ENCODE measurements at regions not wholly inside any gene's neighbourhood (a gene's known extent, or its start where the extent isn't known, plus 50 kb on each side); places are given as distances from the start of the nearest gene placed in this dataset.
"Not testable (repeated sequence)": the region's sequence is repeated elsewhere in the genome, so short reads cannot be mapped to it uniquely, and the experiment has no call there.

DNA sequence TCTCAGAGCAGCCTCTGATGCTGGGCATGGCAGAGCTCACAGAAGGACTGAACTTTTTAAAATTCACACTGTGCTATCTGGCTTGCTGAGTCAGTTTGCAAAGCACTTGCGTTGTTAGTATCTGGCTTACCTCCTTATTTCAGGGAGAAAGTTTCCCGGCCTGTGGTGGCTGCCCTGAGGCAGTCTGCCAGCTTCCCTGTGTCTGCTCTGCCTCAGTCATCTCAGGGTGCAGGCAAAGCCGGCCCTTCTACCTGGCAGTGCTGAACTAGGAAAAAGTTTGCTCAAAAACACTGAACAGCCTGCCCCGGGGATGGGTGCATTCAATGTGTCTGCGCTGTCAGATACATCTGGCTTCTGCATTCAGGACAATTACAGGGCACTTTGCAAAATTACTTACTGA is 90.2 kb upstream of the UXS1 start:
- Mint-ChIP-seq H3K36me3 (ENCODE audit: insufficient read depth in 1 of 3, low read depth in 3 of 3) (no peaks in the 10 kb centered on the region; a peak in 1 of 7 replicates), H3K27me3 (ENCODE audit: low read depth) (peaks cover 4% of the 10 kb centered on the region), H3K4me3 (no peak overlapping the region), H3K4me1 (peaks cover 16 to 21% of the 10 kb centered on the region in 2 experiments), H3K27ac (no peak overlapping the region), H3K9me3 (no peaks in the 10 kb centered on the region; a peak in 1 of 5 replicates)
- Histone ChIP-seq H3K56ac (ENCODE audit: insufficient read length, low read depth, low read length) (no peak overlapping the region), H2AK5ac (ENCODE audit: insufficient read length, low read length) (no peak overlapping the region), H3K27ac (ENCODE audit: insufficient read length, low read depth, low read length) (no peak overlapping the region), H3K4me2 (ENCODE audit: insufficient read depth, insufficient read length, low read length) (no peak overlapping the region), H3K4me1 (ENCODE audit: insufficient read depth, low read length) (no peaks in the 10 kb centered on the region), H2BK120ac (ENCODE audit: low read depth, low read length, poor library complexity, severe bottlenecking) (no peak overlapping the region), H2BK20ac (ENCODE audit: low read depth, low read length, poor library complexity, severe bottlenecking) (no peak overlapping the region), H3K23ac (ENCODE audit: insufficient read length, low read depth, low read length) (no peak overlapping the region), H4K5ac (ENCODE audit: insufficient read length, low read depth, low read length) (no peak overlapping the region), H3K4ac (ENCODE audit: low read depth, low read length) (no peak overlapping the region), H4K8ac (replicated peaks; ENCODE audit: insufficient read length, low read depth, low read length) (no peak overlapping the region), H4K20me1 (ENCODE audit: control insufficient read depth, insufficient read depth, insufficient read length) (no peaks in the 10 kb centered on the region), H3K9ac (ENCODE audit: extremely low read depth, insufficient read length, low read length) (no peak overlapping the region), H2BK12ac (ENCODE audit: insufficient read length, low read depth, low read length) (no peak overlapping the region), H3K79me1 (ENCODE audit: insufficient read depth, low read depth, low read length, poor library complexity, severe bottlenecking) (no peaks in the 10 kb centered on the region), H3K18ac (ENCODE audit: insufficient read length, low read depth, low read length) (no peak overlapping the region), H2AFZ (ENCODE audit: low read length) (no peak overlapping the region), H3T11ph (ENCODE audit: low read length) (no peak overlapping the region), H3K23me2 (ENCODE audit: insufficient read length, low read depth, low read length, poor library complexity, severe bottlenecking) (no peaks in the 10 kb centered on the region), H3K27me3 (ENCODE audit: insufficient read depth, low read length) (no peaks in the 10 kb centered on the region), H2BK5ac (ENCODE audit: insufficient read length, low read length) (no peak overlapping the region), H3K79me2 (ENCODE audit: insufficient read depth, low read length) (no peaks in the 10 kb centered on the region), H4K91ac (ENCODE audit: insufficient read length, low read depth, low read length) (no peak overlapping the region), H3K9me3 (ENCODE audit: control insufficient read depth, low read depth, low read length) (no peaks in the 10 kb centered on the region), H2BK15ac (ENCODE audit: low read depth, low read length) (no peak overlapping the region), H3K14ac (ENCODE audit: insufficient read depth, low read length) (no peak overlapping the region)
- no CpG with 5 or more reads among the region's 5 CpGs for WGBS (ENCODE audit: extremely low coverage, insufficient read length, low lambda C conversion rate)
- no peak for DNase-seq
- TF ChIP-seq, protein P1, sequence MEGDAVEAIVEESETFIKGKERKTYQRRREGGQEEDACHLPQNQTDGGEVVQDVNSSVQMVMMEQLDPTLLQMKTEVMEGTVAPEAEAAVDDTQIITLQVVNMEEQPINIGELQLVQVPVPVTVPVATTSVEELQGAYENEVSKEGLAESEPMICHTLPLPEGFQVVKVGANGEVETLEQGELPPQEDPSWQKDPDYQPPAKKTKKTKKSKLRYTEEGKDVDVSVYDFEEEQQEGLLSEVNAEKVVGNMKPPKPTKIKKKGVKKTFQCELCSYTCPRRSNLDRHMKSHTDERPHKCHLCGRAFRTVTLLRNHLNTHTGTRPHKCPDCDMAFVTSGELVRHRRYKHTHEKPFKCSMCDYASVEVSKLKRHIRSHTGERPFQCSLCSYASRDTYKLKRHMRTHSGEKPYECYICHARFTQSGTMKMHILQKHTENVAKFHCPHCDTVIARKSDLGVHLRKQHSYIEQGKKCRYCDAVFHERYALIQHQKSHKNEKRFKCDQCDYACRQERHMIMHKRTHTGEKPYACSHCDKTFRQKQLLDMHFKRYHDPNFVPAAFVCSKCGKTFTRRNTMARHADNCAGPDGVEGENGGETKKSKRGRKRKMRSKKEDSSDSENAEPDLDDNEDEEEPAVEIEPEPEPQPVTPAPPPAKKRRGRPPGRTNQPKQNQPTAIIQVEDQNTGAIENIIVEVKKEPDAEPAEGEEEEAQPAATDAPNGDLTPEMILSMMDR (conservative IDR thresholded peaks at IDR 0.05), result no peak

DNA sequence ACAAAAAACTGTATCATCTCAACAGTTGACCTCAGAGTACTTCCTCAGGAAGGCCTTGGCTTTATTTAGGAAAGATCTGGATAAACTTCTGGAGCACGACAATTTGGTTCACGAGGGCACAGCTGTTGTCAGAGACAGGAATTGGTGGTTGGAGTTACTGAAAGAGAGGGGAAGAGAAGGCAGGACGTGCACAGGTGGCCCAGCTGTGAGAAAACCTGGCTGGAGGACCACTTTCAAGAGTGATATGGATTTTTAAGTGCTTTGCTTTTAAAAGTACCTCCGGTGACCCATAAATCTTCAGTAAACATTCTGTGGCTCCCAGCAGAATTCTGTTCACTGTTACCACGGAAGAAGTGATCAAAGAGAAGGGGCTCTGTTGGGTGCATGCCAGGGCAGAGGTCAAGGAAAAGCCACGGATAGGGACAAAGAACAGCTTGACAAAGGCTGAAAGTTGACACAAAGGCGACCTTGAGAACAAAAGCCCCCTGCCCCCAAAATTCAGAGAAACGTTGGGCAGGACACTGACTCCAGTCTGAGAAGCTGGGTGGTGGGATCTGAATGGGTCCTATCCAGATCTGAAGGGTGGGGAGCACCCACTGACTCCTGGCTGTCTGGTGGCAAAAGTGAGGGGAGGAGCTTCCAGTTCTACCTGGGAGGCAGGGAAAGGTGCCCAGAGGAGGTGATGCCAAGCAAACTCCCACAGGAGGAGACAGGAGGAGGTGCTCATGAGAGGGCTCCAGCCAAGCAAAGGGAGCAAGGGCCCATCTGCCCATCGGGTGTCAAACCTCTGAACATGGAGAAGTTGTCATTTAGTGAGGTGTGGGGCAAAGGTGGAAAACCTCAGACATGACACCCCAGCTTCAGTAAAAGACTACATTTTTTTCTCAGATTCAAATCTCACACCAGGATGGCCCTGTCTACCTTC is 89.4 kb upstream of the UXS1 start:
- H2AFZ ChIP-seq (ENCODE audit: low read length); H3K27me3 ChIP-seq (ENCODE audit: insufficient read depth, low read length); H3K23me2 ChIP-seq (ENCODE audit: insufficient read length, low read depth, low read length, poor library complexity, severe bottlenecking); H3K4me3 Mint-ChIP-seq; DNase-seq; H4K91ac ChIP-seq (ENCODE audit: insufficient read length, low read depth, low read length); H3K27ac Mint-ChIP-seq; H3K9me3 ChIP-seq (ENCODE audit: control insufficient read depth, low read depth, low read length); H3K4me2 ChIP-seq (ENCODE audit: insufficient read depth, insufficient read length, low read length); H2BK20ac ChIP-seq (ENCODE audit: low read depth, low read length, poor library complexity, severe bottlenecking); H3K23ac ChIP-seq (ENCODE audit: insufficient read length, low read depth, low read length); H3K9ac ChIP-seq (ENCODE audit: extremely low read depth, insufficient read length, low read length); H3K14ac ChIP-seq (ENCODE audit: insufficient read depth, low read length); H4K20me1 ChIP-seq (ENCODE audit: control insufficient read depth, insufficient read depth, insufficient read length); H3K18ac ChIP-seq (ENCODE audit: insufficient read length, low read depth, low read length); H3K27me3 Mint-ChIP-seq (ENCODE audit: low read depth); H2BK12ac ChIP-seq (ENCODE audit: insufficient read length, low read depth, low read length); H3K9me3 Mint-ChIP-seq; H3K79me1 ChIP-seq (ENCODE audit: insufficient read depth, low read depth, low read length, poor library complexity, severe bottlenecking); H3T11ph ChIP-seq (ENCODE audit: low read length); H3K56ac ChIP-seq (ENCODE audit: insufficient read length, low read depth, low read length); H3K27ac ChIP-seq (ENCODE audit: insufficient read length, low read depth, low read length); H2BK15ac ChIP-seq (ENCODE audit: low read depth, low read length); H3K79me2 ChIP-seq (ENCODE audit: insufficient read depth, low read length); H3K4me1 ChIP-seq (ENCODE audit: insufficient read depth, low read length); H4K8ac ChIP-seq (replicated peaks; ENCODE audit: insufficient read length, low read depth, low read length); H2AK5ac ChIP-seq (ENCODE audit: insufficient read length, low read length); H2BK5ac ChIP-seq (ENCODE audit: insufficient read length, low read length); H2BK120ac ChIP-seq (ENCODE audit: low read depth, low read length, poor library complexity, severe bottlenecking); H3K4ac ChIP-seq (ENCODE audit: low read depth, low read length); H4K5ac ChIP-seq (ENCODE audit: insufficient read length, low read depth, low read length); H3K36me3 Mint-ChIP-seq (ENCODE audit: insufficient read depth in 1 of 3, low read depth in 3 of 3): not testable (repeated sequence)
- WGBS (ENCODE audit: extremely low coverage, insufficient read length, low lambda C conversion rate), result no CpG with 5 or more reads among the region's 9 CpGs
- peaks cover 16 to 21% of the 10 kb centered on the region in 2 experiments for H3K4me1 Mint-ChIP-seq

All from H9 (cell line).